Large intestine (tissue), 3 donors: ENCODE measurements at regions not wholly inside any gene's neighbourhood (a gene's known extent, or its start where the extent isn't known, plus 50 kb on each side); places are given as distances from the start of the nearest gene placed in this dataset.
A peak's percentile ranks its signal among the peaks of the same experiment; 100 is the strongest.

Experiments
- DNase-seq, 2 donors: peaks; one replicate each; pipeline versions ENCODE4 v3.0.0 to v3.0.0-alpha.2; 2013
- H3K27ac ChIP-seq: one replicate; pipeline ENCODE4 v1.5.1; 2013; ENCODE audit warnings: low read length
- H3K27me3 ChIP-seq: 2 replicates; pipeline ENCODE4 v1.6.1; 2013; ENCODE audit warnings: low read length; ENCODE audit not compliant: control insufficient read depth, insufficient read depth
- H3K36me3 ChIP-seq: 2 replicates; pipeline ENCODE4 v1.6.1; 2013; ENCODE audit warnings: low read length; ENCODE audit not compliant: control insufficient read depth, insufficient read depth
- H3K4me1 ChIP-seq: one replicate; pipeline ENCODE4 v1.6.1; 2013; ENCODE audit warnings: low read length; ENCODE audit not compliant: control insufficient read depth, insufficient read depth
- H3K4me3 ChIP-seq: one replicate; pipeline ENCODE4 v1.5.1; 2013; ENCODE audit warnings: low read length
- H3K9me3 ChIP-seq: one replicate; pipeline ENCODE4 v1.6.1; 2013; ENCODE audit warnings: mild to moderate bottlenecking, low read depth, low read length, moderate library complexity; ENCODE audit not compliant: control insufficient read depth
- WGBS: methylation state at CpG from one replicate; pipeline ENCODE4 v1.1.5; 2013; ENCODE audit warnings: low lambda C conversion rate; ENCODE audit not compliant: insufficient coverage; 5-methylcytosine and 5-hydroxymethylcytosine counted together

GRCh38 chr3:124429129-124429815 lies 301.0 kb upstream of the UMPS start:
- H3K4me1 ChIP-seq, result peaks cover 8% of the 10 kb centered on the region
- H3K27me3 ChIP-seq, result no peaks in the 10 kb centered on the region
- WGBS, result 29% methylated on average over 2 of the region's 3 CpGs
- no peaks in the 10 kb centered on the region for H3K36me3 ChIP-seq
- H3K9me3 ChIP-seq, result no peaks in the 10 kb centered on the region
- H3K4me3 ChIP-seq, result no peak overlapping the region
- peak overlapping the region; percentile 57 for H3K27ac ChIP-seq
- DNase-seq, result peak in 1 of 2 donors; percentile 61

- Histone ChIP-seq H3K4me3 (no peak overlapping the region), H3K27me3 (no peaks in the 10 kb centered on the region), H3K9me3 (no peaks in the 10 kb centered on the region), H3K27ac (no peak overlapping the region), H3K36me3 (no peaks in the 10 kb centered on the region), H3K4me1 (peaks cover 8% of the 10 kb centered on the region)
- no CpG with 5 or more reads among the region's 4 CpGs for WGBS
- DNase-seq, result no peak
Observed at GRCh38 chr3:124431331-124431994, 298.8 kb upstream of the UMPS start.

GRCh38 chr3:124434176-124434575 lies 296.1 kb upstream of the UMPS start:
- no CpG with 5 or more reads among the region's 10 CpGs for WGBS
- no peak for DNase-seq
- Histone ChIP-seq H3K27me3 (no peaks in the 10 kb centered on the region), H3K27ac (no peak overlapping the region), H3K4me1 (peaks cover 8% of the 10 kb centered on the region), H3K4me3 (no peak overlapping the region), H3K36me3 (no peaks in the 10 kb centered on the region), H3K9me3 (no peaks in the 10 kb centered on the region)

- no peak overlapping the region for H3K27ac ChIP-seq
- H3K9me3 ChIP-seq, result no peaks in the 10 kb centered on the region
- DNase-seq, result no peak
- H3K4me1 ChIP-seq, result peaks cover 2% of the 10 kb centered on the region
- no CpG with 5 or more reads among the region's 2 CpGs for WGBS
- H3K4me3 ChIP-seq, result no peak overlapping the region
- no peaks in the 10 kb centered on the region for H3K36me3 ChIP-seq
- H3K27me3 ChIP-seq, result no peaks in the 10 kb centered on the region
Observed at GRCh38 chr3:124435467-124435866, 294.8 kb upstream of the UMPS start.

GRCh38 chr3:124438813-124439212 lies 291.4 kb upstream of the UMPS start:
- Histone ChIP-seq H3K4me3 (no peak overlapping the region), H3K4me1 (peaks cover 10% of the 10 kb centered on the region), H3K27me3 (no peaks in the 10 kb centered on the region), H3K9me3 (no peaks in the 10 kb centered on the region), H3K27ac (no peak overlapping the region), H3K36me3 (no peaks in the 10 kb centered on the region)
- DNase-seq, result no peak
- 78% methylated on average over 1 of the region's 4 CpGs for WGBS

- no peaks in the 10 kb centered on the region for H3K9me3 ChIP-seq
- no peak overlapping the region for H3K4me3 ChIP-seq
- peak in 1 of 2 donors; percentile 30 for DNase-seq
- WGBS, result no CpG with 5 or more reads among the region's 1 CpG
- H3K27ac ChIP-seq, result no peak overlapping the region
- no peaks in the 10 kb centered on the region for H3K27me3 ChIP-seq
- no peaks in the 10 kb centered on the region for H3K36me3 ChIP-seq
- H3K4me1 ChIP-seq, result peaks cover 13% of the 10 kb centered on the region
Observed at GRCh38 chr3:124439603-124440002, 290.6 kb upstream of the UMPS start.

- H3K4me1 ChIP-seq, result peaks cover 20% of the 10 kb centered on the region
- H3K9me3 ChIP-seq, result no peaks in the 10 kb centered on the region
- WGBS, result no CpG with 5 or more reads among the region's 9 CpGs
- no peaks in the 10 kb centered on the region for H3K27me3 ChIP-seq
- H3K27ac ChIP-seq, result no peak overlapping the region
- no peaks in the 10 kb centered on the region for H3K36me3 ChIP-seq
- DNase-seq, result no peak
- no peak overlapping the region for H3K4me3 ChIP-seq
Observed at GRCh38 chr3:124441766-124442165, 288.5 kb upstream of the UMPS start.

GRCh38 chr3:124442463-124442862 lies 287.8 kb upstream of the UMPS start:
- Histone ChIP-seq H3K9me3 (no peaks in the 10 kb centered on the region), H3K4me1 (peaks cover 20% of the 10 kb centered on the region), H3K27me3 (no peaks in the 10 kb centered on the region), H3K4me3 (no peak overlapping the region), H3K27ac (no peak overlapping the region), H3K36me3 (no peaks in the 10 kb centered on the region)
- no peak for DNase-seq
- WGBS, result no CpG with 5 or more reads among the region's 2 CpGs

GRCh38 chr3:124443446-124443845 lies 286.8 kb upstream of the UMPS start:
- DNase-seq, result no peak
- Histone ChIP-seq H3K27ac (peak overlapping the region; percentile 50), H3K9me3 (no peaks in the 10 kb centered on the region), H3K4me3 (no peak overlapping the region), H3K36me3 (no peaks in the 10 kb centered on the region), H3K4me1 (peaks cover 20% of the 10 kb centered on the region), H3K27me3 (no peaks in the 10 kb centered on the region)
- no CpG with 5 or more reads among the region's 1 CpG for WGBS

- H3K27me3 ChIP-seq, result no peaks in the 10 kb centered on the region
- H3K9me3 ChIP-seq, result no peaks in the 10 kb centered on the region
- no CpG with 5 or more reads among the region's 2 CpGs for WGBS
- peaks cover 25% of the 10 kb centered on the region for H3K4me1 ChIP-seq
- peak overlapping the region; percentile 79 for H3K27ac ChIP-seq
- no peaks in the 10 kb centered on the region for H3K36me3 ChIP-seq
- peak; percentile 90 to 94 for DNase-seq
- H3K4me3 ChIP-seq, result no peak overlapping the region
Observed at GRCh38 chr3:124444075-124444474, 286.2 kb upstream of the UMPS start.

GRCh38 chr3:124444896-124445295 lies 285.4 kb upstream of the UMPS start:
- Histone ChIP-seq H3K4me1 (peaks cover 28% of the 10 kb centered on the region), H3K36me3 (no peaks in the 10 kb centered on the region), H3K27ac (peak overlapping the region; percentile 79), H3K4me3 (no peak overlapping the region), H3K9me3 (no peaks in the 10 kb centered on the region), H3K27me3 (no peaks in the 10 kb centered on the region)
- WGBS, result 100% methylated on average over 1 of the region's 3 CpGs
- peak in 1 of 2 donors; percentile 62 for DNase-seq
